HG02981 (cell line): ENCODE measurements at regions not wholly inside any gene's neighbourhood (a gene's known extent, or its start where the extent isn't known, plus 50 kb on each side); places are given as distances from the start of the nearest gene placed in this dataset.

Source experiments
- ATAC-seq: cut with Tn5 transposase; IDR thresholded peaks from one replicate; pipeline ENCODE4 v1.9.1; 2021; ENCODE audit warnings: mild to moderate bottlenecking, moderate library complexity; ENCODE audit not compliant: unreplicated experiment

GRCh38 chr5:67488885-67489284 lies 292.3 kb upstream of the CD180 start:
- ATAC-seq: no peak

GRCh38 chr5:67487862-67488261 lies 291.3 kb upstream of the CD180 start:
- ATAC-seq: no peak

- ATAC-seq: no peak
These were observed 286.9 kb upstream of the CD180 start for GRCh38 chr5:67483453-67484030.

DNA sequence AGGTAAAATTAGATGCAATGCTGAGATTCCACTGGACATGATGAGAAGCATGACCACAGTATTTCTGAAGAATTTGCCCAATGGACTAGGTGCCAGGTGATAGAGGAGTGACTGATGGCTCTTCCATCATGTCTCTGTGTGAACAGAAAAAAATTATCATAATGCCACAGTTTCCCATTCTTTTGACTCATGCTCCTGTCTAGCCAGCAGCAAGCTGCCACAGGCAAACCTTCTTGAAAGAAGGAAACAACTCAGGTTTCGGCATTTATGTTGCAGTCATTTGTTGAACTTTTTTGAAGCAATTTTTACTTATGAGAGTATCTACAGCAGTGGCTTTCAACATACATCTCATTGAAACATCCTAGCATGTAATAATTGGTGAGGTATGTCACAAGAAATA lies 284.8 kb upstream of the CD180 start:
- no peak for ATAC-seq

GRCh38 chr5:67478337-67478736 lies 281.7 kb upstream of the CD180 start:
- no peak for ATAC-seq

DNA sequence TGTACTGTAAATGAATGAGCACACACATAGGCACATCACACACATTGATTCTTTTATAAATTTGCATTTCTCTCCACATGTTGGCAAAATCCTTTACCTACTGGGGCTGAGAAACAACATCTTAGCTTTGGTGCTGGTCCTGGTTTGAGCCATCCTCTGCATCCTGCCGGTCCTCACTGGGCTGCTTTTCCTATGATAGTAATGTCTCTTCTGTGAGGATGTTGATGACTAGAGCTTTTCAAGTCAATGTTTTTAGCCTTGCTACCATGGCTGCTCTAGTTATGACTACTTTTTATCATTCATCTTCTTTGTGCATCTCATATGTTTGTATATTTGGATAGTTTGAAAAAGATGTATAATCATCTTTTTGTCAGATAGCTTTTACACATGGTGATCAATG lies 280.4 kb upstream of the CD180 start:
- no peak for ATAC-seq

- no peak for ATAC-seq
These were observed 279.9 kb upstream of the CD180 start for GRCh38 chr5:67476531-67476930.

- ATAC-seq: no peak
These were observed 278.9 kb upstream of the CD180 start for GRCh38 chr5:67475489-67475888.

- ATAC-seq: no peak
These were observed 278.1 kb upstream of the CD180 start for GRCh38 chr5:67474597-67475238.

- no peak for ATAC-seq
These were observed 270.5 kb upstream of the CD180 start for GRCh38 chr5:67467110-67467509.

DNA sequence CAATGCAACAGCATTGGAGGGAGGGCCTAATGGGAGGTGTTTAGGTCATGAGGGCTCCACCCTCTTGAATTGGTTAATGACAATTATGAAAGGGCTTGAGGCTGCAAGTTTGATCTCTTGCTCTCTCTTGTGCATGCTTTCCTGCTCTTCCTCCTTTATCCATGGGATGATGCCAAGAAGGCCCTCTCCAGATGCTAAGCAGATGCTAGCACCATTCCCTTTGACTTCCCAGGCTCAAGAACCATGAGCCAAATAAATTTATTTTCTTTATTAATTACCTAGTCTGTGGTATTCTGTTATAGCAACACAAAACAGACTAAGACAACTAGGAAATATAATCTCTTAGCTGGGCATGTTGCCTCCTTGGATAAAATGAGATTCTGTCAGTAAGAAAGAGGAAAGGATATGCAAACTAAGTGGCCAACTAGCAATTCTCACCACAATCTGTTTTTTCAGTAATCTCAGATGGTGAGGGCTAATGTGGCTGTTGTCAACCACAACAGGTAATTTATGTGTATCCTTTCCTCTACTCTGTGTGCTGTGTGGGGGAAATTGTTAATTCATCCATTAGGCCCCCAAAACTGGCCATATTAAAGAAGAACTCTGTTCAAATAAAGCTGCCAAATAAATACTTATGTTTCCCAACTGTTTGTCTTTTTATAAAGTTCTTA lies 269.1 kb upstream of the CD180 start:
- peak; percentile 68 for ATAC-seq

DNA sequence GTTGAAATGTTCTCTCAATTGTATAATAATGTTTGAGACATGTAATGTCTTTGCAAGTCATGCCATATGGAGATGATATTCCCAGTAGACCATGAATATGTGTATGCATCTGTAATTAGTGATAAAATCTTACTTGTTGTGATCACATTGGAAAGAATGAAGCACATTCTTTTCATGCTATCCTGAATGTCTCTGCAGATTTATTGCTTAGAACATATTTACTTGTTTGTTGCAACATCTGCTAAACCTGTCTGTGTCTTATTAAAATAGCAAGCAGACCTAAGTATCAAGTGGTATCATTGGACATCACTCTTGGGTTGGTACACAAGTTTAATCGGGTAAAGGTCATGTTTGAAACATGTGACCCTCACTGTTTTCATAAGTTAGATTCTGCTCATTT lies 265.5 kb upstream of the CD180 start:
- no peak for ATAC-seq

DNA sequence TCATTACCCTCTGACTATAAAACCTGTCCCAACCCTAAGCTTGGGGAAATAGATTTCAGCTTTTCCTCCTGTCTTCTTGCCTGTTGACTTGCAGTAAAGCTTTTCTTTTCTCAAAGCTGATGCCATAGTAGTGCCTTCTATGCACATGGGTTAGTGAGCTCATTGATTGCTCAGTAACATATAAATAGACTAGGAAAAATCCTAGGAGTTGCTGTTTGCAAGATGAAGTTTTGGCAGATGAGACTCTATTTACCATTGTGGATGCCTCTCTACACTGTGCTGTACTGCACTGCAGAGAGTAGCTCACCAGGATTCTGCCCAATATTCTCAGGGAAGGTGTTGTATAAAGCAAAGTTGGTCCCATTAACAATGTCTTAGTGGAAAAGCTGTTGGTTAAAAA lies 262.7 kb upstream of the CD180 start:
- ATAC-seq: no peak

GRCh38 chr5:67455970-67456369 lies 259.4 kb upstream of the CD180 start:
- no peak for ATAC-seq

GRCh38 chr5:67454957-67455561 lies 258.5 kb upstream of the CD180 start:
- no peak for ATAC-seq

DNA sequence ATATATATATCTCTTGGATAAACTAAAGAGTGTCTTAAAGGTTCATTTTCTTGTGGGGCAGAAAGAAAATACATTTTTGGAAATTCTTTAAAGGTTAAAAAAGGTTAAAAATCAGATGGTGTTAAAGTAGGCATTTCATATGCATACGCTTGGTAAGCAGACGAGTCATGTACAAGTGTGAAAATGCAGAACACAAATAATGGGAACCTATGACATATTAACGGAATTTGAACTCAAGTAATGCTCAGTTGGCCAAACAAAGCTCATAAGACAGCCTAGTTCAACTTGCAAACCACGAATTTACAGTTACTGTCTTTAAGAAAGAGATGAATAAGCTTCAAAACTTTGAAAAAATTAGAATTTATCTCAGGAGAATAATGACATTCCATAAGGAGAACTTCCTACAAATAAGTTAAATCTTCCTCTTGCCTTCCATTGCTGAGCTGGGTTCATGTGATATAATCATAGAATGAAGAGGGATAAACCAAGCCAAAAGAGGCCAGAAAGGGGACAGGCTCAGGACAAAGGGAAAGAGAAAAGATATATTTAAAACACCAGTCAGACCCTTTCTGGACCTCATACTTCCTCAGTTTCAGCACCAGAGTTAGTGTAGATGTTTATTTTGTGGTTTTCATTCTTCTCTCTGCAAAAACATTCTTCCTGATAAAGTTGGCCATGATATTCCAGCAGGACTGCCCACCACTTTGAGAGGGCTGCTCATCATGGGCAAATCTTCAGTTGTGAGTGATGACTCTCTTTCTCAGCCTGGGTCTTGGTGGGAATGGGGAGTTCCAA lies 256.7 kb upstream of the CD180 start:
- no peak for ATAC-seq

GRCh38 chr5:67451640-67452279 lies 255.2 kb upstream of the CD180 start:
- ATAC-seq: no peak

GRCh38 chr5:67447732-67448131 lies 251.1 kb upstream of the CD180 start:
- ATAC-seq: no peak

DNA sequence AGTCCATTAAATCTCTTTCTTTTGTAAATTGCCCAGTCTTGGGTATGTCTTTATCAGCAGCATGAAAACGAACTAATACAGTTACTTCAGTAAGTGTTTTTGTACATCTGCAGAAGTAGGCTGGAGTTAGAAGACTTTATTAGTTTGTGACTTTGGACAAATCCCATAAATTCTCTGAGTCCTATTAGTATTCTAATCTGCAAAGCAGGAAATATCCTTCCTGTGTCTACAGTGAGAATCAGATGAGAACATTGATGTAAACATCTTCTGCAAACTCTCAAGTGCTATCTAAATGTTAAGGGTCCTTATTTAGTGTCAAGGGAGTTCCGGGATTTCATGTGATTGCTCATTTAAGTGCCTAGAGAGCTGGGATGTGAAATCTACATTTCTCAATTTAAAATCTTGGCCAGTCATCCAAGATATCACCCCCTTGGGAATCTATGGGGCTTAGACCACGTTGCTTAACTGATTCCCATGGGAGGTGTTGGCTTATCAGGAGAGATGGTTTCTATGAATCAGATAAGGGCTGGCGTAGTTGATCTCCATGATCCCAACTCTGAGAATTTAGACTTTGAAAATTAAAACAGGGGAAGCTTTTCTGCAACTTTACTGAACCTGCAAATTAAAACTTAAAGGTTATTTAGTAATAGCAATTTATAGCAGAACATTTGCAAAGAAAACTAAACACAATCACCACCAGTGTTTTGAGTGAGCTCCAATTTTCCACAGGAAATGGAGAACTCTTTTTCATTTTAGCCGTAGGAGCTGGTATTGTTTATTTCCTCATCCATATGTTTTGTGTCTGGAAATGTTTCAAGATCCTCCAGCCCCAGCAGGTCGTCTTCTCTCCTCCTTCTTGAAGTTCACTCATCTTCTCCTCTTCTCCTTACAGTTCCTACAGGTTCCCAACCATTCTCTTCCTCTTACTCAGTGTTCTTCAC lies 241.6 kb upstream of the CD180 start:
- ATAC-seq: no peak

GRCh38 chr5:67435032-67435431 lies 238.4 kb upstream of the CD180 start:
- no peak for ATAC-seq
